GM19463 (cell line): ENCODE measurements at regions not wholly inside any gene's neighbourhood (a gene's known extent, or its start where the extent isn't known, plus 50 kb on each side); places are given as distances from the start of the nearest gene placed in this dataset.
A peak's percentile ranks its signal among the peaks of the same experiment; 100 is the strongest.

Experiments used
- ATAC-seq: cut with Tn5 transposase; IDR thresholded peaks from one replicate; pipeline ENCODE4 v1.9.1; 2021; ENCODE audit warnings: mild to moderate bottlenecking, moderate library complexity; ENCODE audit not compliant: unreplicated experiment

DNA sequence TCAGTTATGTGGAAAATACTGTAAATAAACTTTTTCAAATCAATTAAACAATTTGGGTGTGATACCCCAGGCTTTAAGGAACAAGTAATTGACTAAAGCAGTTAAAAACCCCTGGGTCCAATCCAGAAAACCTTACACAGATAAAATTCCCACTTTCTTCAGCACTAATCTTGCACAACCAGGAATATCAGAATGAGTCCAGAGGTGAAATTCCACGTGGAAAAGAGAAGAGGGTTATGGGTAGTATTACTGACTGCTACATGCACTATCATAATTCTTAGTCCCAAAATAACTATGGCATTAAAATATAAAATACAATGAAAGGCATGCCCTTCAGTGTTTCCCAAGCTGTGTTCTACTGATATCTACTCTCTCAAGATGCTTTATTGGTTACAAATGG lies 135.7 kb upstream of the STEAP4 start:
- no peak for ATAC-seq

DNA sequence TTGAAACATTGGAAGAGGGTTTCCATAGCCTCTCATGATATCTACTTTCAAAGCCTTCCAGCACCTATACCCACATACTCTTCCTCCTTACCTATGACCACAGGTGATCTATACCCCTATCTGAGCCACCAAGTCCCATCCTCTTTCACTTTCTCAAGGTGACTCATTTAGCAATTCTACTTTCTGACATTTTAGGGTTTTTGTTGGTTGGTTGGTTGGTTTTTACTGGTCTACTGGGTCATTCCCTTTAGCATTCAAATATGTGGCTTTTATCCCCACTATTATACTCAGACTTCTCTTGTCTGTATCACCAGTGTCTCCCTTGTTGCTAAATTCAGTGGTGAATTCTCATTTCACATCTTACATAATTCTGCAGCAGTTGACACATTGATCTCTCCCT lies 130.4 kb upstream of the STEAP4 start:
- ATAC-seq = peak; percentile 81

DNA sequence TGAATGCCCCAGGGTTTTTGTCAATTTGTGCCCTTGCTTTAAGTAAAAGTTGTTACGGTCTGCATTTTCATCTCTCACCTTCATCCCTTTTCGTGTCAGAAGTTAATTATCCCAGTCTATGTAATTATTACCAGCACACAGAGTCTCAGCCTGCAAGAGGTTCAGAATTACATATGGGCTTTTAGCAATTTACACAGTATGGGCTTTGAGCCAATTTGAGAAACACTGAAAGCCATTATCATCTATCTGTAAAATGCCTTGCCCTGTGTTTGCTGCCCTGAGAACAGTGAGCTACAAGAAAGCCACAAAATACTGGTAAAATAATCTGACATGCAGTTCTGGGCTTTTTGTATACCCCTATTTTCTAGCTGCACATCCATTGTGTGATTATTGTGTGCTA lies 125.6 kb upstream of the STEAP4 start:
- no peak for ATAC-seq

DNA sequence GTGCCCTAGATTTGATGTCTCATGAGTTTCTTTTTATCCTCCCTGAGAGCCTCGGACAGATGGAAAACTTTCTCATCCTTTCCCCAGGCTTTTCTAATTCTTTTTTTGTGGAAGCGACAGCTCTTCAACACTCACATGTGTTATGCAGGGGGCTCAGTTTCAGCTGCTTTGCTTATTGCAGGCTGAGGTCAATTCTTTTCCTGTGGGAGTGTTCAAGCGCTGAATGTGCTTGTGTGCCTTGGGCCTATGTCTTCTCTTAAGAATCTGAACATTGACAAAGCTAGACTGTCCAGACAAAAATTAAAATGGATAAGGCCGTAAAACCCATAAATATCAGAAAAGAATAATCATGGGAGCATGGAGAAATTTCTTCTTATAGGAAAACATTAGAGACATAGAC lies 125.2 kb upstream of the STEAP4 start:
- ATAC-seq = no peak

DNA sequence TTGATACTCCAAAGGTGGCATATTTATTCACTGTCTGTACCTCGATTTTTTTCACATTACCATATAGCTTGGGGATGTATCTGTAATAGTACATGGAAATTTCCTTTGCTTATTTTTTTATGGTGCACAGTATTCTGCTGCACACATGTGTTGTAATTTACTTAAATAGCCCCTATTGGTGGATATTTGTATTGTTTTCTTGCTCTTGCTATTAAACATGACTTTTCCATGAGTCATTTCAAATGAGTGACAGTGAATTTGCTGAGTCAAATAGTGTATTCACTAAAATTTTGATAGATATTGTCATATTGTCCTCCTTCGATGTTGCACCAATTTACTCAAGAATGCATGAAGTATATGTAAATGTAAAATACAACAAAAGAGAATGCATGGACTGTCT lies 122.7 kb upstream of the STEAP4 start:
- ATAC-seq = no peak

DNA sequence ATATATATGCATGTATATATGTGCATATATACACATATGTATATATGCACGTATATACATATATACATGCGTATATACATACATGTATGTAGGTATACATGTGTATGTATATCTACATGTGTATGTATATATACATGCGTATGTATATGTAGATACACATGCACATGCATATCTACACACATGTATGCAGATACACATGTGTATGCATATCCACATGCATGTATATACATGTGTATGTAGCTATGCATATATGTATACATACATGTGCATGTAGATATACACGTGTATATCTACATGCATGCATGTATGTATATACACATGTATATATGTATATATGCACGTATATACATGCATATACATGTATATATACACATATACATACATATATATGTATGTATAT lies 95.8 kb upstream of the STEAP4 start:
- ATAC-seq = no peak

DNA sequence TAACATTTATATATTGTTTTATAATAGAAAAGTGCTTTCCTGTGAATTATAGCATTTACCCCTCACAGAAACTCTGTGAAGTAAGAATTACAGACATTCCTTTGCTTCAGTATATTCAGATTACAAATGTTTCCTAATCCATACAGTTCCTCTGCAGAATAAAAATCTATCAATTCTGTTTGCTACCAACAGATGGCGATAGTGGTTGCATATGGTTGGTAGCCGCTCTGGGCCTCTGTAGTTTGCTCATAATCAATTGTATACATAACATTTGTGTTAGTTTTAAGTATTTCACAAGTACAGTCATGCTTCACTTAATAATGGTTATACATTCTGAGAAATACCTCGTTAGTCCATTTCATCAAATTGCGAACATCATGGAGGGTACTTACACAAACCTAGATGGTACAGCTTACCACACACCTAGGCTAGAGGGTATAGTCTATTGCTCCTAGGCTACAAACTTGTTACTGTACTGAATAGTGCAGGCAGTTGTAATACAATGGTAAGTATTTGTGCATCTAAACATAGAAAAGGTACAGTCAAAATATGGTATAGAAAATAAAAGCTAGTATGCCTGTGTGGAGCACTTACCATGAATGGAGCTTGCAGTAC lies 94.4 kb upstream of the STEAP4 start:
- peak; percentile 33 for ATAC-seq

DNA sequence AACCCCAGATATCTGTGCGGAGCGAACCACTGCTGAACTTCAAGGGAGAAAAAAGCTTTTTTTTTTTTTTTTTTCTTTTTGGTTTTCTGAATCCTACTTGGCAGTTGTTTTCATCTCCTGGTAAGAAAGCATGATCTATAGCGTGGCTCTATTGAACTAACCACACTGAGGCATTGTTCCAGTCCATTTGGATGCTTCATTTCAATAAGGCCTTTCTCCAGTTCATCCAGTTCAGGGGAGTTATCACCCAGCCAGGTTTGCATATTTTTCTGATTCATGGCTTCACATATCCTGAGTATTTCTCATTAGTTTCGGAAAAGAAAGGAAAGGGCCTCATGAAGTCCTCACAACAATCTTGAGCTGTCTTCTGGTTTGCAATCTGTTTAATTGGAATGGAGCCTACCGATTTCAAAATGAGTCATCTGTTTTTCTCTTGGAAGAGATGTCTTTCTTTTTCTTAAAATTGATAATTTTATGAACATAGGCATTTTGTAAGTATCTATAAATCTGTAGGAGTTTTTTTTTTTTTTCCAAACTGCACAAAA lies 93.1 kb upstream of the STEAP4 start:
- ATAC-seq = no peak

DNA sequence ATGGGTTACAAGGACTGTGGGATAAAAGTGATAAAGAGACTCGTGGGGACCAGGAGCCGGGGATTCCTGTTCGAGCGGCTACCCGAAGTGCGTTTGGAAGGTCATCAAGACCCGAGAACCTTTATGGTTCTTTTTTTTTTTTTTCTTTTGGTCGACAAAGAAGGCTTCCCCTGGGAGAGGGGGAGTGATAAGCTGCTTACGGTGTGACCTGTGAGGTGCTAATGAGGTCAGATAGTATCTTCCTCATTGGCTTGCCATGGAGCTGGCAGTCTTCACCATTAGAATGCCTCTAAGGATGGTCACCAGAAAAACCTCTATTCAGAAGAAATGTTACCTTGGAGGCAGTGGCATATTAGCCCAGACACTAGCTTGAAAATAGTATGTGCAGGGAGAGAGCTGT lies 92.3 kb upstream of the STEAP4 start:
- no peak for ATAC-seq

DNA sequence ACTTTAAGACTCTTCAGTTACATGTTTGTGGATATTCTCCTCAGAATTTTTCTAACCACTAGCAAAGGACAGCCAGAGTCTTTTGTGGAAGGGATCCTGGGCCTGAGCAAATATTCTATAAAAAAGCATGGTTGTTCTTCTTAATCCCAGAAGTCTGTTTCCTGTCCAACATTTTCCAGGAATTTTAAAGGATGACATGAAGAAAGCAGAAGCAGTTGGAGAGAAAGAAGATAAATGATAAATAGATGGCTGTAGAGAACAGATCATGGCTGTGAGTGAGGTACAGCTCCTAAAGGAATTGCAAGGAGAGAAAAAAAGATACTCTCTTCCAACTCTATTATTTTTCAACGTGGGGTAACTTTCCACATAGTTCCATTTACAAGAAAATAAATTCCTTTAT lies 91.8 kb upstream of the STEAP4 start:
- no peak for ATAC-seq

DNA sequence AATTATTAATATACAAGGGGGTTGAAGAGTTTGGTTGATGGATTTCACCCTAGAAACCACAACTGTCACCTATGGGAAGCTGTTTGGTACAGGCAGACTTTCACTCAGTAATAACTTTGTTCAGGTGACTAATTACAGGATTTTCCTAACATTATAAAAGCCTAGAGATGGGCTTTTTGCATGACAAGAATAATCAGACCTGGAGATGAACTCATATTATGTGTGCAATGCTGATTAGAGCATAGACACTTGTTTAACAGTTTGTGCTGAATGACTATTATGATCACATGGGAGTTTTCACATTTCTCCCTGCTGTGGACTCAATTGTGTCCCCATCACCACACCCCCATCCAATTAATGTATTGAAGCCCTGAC lies 90.2 kb upstream of the STEAP4 start:
- ATAC-seq = peak; percentile 41

DNA sequence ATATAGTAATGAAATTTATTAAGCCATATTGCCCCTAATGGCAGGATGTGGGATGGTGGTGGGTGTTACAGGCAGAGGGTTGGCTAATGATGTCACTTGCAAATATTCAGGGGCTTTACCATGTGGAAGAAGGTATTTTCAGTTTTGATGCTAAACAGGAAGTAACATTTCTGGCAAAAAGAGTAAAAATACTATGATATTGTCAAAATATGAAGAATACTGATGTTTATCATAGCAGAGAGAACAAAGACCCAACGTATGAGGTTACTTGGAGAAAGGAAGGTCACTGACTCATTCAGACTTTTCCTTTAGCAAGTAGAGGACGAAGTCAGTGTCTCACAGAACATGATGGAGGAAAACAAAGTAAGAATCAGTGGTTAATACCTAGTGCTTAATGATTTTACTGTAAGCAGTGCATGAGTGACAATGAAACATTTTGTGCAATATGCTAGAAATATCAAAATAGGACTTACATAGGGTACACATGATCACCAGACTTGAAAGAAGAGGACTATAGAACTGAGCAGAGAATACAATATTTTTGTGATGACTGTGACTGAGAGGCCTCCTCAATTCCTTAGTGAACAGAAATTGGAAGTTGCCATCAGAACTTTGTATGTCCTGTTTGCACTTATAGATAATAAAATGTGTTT lies 89.7 kb upstream of the STEAP4 start:
- peak; percentile 66 for ATAC-seq

DNA sequence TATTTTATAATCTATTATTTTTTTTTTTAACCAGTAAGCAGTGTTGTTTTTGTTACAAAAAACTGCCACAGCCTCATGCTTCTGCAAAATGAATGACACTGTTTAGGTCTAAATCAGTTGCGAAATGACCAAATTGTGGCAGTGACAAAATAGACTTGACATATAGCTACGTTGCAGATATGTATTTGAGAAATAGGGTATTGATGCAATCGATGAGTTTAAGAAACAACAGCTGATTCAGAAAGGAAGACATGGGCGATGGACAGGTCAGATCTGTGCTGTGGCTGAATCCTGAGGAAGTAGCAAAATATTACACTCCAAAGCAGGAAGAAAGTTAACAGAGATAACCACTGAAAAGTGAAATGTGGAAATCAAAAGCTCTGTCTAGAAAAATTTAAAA lies 89.0 kb upstream of the STEAP4 start:
- ATAC-seq = no peak

DNA sequence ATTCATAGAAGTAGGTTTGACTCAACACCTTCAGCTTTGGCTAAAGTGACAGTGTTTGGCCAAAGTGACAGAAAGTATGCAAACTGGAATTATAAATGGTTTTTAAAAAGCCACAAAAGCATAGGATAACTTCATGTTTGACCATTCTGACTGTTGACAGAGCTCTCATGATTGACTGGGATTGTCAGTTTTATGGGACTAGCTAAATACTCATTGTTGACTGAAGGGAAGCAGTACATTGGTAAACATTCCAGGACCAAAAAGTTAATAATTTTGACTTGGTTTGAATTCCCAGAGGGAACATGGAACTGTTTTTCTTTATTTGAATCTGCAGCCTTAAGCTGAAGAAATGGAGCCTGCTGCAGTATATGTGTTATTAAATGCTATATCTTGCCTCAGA lies 84.6 kb upstream of the STEAP4 start:
- no peak for ATAC-seq

DNA sequence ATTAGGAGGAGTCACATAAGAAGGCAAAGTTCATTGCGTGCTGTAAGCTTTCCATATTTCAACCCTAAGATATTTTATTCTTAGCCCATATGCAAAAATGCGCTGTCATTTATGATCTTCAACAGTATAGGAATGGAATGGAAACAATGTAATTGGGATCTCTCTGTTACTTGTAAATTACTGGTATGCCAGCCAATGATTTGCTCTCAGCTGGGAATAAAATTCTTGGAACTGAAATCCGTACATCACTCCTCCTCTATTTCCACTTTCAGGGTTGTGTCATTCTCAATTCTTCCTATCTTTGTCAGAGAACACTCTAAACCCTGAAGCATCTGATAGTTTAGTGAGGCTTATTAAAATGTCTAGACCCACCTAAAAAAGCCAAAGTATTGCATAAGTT lies 80.7 kb upstream of the STEAP4 start:
- ATAC-seq = no peak

DNA sequence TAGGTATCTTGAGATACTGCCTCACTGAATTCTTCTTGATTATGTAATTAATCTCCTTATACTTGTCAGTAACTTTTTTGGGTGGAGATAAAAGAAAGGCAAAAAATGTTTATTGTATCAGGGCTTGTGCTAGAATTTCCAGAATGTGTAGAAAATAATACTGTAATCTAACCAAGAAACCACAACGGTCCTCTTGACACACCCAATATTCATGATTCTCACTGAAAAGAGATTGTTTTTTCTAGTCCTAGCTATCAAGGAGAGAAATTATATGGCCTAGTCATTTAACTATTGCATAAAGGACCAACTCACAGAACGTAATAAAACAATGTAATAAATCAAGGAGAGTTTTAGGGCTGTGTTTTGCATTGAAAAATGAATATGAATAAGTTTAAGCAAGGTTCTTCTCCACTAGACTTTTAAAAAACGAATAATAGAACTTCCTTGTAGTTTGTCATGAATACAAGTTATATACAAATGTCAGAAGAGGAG lies 80.0 kb upstream of the STEAP4 start:
- ATAC-seq = no peak

DNA sequence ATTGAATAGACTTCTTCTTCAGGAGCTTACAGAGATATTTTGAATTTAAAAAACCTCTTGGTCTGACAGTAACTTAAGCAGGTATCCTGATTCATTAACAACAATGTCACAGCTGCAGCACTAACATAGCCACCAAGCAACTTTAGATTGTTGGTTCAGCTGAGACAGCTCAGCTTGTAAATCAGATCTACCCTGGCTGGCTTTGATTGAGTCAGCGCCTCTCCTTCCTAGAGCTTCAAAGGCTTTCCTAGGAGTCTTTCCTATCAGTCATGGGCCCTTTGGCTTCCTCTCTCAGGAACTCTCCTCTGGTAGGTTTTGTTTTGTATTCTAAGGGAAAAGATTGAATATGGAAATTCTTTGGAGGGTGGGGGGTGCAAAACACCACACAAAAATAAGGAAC lies 70.7 kb upstream of the STEAP4 start:
- no peak for ATAC-seq

DNA sequence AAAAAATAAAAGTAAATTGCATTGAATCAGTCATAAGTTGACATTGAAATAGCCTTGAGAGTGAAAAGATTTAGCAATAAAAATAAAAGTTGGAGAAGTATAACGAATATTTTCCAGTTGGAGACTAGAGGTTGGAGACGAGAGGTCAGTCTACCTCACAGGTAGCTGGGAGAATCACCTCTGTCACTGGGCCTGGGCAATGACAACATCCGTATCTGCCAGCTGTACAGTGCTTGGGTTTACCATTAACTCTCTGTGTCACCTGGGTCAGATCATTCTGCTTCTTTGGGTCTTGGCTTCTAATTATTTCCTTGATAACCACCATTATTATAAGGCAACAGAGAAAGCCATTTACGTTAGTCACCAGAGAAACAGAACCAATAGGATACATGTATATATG lies 62.0 kb upstream of the STEAP4 start:
- ATAC-seq = no peak

DNA sequence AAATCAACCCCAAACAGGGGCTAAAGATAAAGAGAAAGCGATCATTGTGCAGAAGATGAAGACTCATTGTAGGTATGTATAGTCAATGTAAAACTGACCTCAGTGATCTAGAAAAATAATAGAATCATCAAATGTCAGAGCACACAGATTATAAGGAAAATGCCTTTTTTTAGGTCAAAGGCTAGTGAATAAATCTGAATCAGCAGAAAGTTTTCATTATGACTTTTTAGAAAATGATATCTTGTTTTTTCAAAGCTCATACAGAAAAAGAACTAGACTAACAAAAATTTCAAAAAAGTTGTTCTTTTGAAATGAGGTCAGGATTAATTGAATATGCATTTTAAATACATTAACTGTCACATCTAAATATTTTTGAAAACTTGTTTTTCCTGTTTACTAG lies 60.2 kb upstream of the STEAP4 start:
- no peak for ATAC-seq

DNA sequence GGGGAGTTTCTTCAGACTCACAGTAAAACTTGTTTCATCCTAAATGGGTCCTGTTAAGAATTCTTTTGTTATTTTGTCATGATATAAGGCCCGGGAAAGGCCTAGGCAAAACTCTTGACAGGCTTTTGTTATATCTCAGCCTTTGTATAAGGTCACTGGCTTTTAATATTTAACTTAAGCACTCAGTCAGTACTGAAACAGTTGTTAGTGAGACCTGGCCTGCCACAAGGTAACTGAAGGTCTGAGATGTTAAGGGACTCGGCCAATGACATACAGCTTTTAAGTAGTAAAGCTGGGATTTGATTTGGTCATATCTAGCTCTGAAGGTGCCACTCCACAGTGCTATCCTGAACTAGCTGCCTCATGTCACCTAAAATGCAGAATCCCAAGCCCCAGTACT lies 57.2 kb upstream of the STEAP4 start:
- no peak for ATAC-seq

DNA sequence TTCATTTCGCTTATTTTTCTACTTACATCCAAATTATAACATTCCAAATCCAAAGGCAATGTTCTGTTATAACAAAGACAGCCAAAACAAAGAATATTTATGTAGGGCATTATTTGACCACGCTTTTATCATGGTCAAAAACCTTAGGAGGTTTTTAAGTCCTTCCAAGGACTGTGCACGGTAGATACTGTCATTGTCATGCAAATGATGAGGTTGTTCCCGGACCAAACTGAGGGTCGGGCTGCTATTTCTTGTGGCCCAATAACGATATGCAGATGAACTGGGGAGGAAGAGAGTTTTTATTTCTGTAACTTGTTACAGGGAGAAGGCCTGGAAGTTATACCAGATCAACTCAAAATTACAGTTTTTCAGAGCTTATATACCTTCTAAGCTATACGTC lies 56.6 kb upstream of the STEAP4 start:
- ATAC-seq = no peak

DNA sequence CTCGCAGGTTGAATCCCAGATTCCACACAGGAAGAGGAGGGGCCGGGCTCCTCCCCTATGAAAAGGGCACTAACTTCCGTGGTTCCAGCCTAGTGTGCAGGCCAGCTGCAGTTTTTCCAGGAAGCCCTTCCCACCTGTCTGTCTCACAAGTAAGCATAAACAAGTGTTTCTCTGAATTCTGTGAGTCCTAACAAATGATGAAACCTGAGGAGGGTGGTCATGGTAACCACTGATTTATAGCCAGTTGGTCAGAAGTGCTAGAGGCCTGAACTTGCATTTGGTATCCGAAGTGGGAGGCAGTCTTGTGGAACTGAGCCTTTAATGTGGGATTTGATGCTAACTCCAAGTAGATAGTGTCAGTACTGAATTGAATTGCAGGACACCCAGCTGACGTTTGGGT lies 54.7 kb upstream of the STEAP4 start:
- no peak for ATAC-seq

DNA sequence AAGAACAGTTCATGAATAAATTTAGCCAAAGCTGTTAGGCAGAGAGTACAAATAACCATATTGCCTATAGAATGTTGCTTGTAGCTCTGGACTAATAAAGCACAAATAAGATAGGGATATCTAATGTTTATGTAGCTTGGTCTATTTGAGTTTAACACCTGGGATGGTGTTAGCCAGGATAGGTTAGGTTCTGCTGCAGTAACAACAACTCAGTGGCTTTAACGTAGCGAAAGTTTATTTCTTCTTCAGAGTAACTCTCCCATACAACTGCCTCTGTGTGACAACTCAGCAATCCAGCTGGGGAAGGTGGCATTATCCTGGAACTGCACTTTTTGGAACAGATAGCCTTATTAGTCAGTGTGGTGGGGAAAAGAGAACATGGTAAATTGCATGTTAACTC lies 52.2 kb upstream of the STEAP4 start:
- no peak for ATAC-seq
